Loucy (cell line): ENCODE measurements at regions not wholly inside any gene's neighbourhood (a gene's known extent, or its start where the extent isn't known, plus 50 kb on each side); places are given as distances from the start of the nearest gene placed in this dataset.

Source experiments
- H2AFZ ChIP-seq: fragments of 200-600 bp; sonication (generic); 2 replicates; pipeline ENCODE4 v1.6.0; 2016; ENCODE audit warnings: antibody characterized with exemption, mild to moderate bottlenecking, low read length, moderate library complexity
- H3F3A ChIP-seq: fragments of 200-600 bp; 2 replicates; pipeline ENCODE4 v1.6.0; 2016; ENCODE audit warnings: antibody characterized with exemption, low read depth, mild to moderate bottlenecking
- H3K27me3 ChIP-seq: fragments of 200-600 bp; sonication (generic); 2 replicates; pipeline ENCODE4 v1.6.1; 2014; ENCODE audit warnings: low read length, mild to moderate bottlenecking; ENCODE audit not compliant: insufficient read depth, poor library complexity, severe bottlenecking
- H3K36me3 ChIP-seq: fragments of 200-600 bp; sonication (generic); 2 replicates; pipeline ENCODE4 v1.6.1; 2016; ENCODE audit warnings: low read length; ENCODE audit not compliant: insufficient read depth
- H3K4me1 ChIP-seq: fragments of 200-600 bp; sonication (generic); 2 replicates; pipeline ENCODE4 v1.5.1; 2014; ENCODE audit warnings: low read length, mild to moderate bottlenecking; ENCODE audit not compliant: insufficient read depth, poor library complexity, severe bottlenecking
- H3K4me2 ChIP-seq: fragments of 200-600 bp; sonication (generic); 2 replicates; pipeline ENCODE4 v1.6.0; 2014; ENCODE audit warnings: antibody characterized with exemption, low read length, low read depth, mild to moderate bottlenecking; ENCODE audit not compliant: poor library complexity, severe bottlenecking
- H3K4me3 ChIP-seq: fragments of 200-600 bp; sonication (generic); 2 replicates; pipeline ENCODE4 v1.5.1; 2014; ENCODE audit warnings: low read length, mild to moderate bottlenecking, mixed read lengths; ENCODE audit not compliant: poor library complexity, severe bottlenecking
- H3K79me2 ChIP-seq: fragments of 200-600 bp; sonication (generic); 2 replicates; pipeline ENCODE4 v1.6.1; 2014; ENCODE audit warnings: low read length; ENCODE audit not compliant: insufficient read depth
- H3K9ac ChIP-seq: fragments of 200-600 bp; sonication (generic); 2 replicates; pipeline ENCODE4 v1.6.0; 2014; ENCODE audit warnings: mild to moderate bottlenecking, low read depth, low read length, moderate library complexity; ENCODE audit not compliant: poor library complexity, severe bottlenecking
- H3K9me2 ChIP-seq: fragments of 200-600 bp; sonication (generic); replicated peaks from 2 replicates; pipeline ENCODE4 v1.6.1; 2016; ENCODE audit warnings: low read depth, low read length, mixed read lengths
- H3K9me3 ChIP-seq: fragments of 200-600 bp; sonication (generic); 2 replicates; pipeline ENCODE4 v1.6.1; 2014; ENCODE audit warnings: mild to moderate bottlenecking, antibody characterized with exemption, low read length, low read depth; ENCODE audit not compliant: insufficient read depth
- H4K20me1 ChIP-seq: fragments of 200-600 bp; sonication (generic); 2 replicates; pipeline ENCODE4 v1.6.0; 2014; ENCODE audit warnings: antibody characterized with exemption, low read length, mild to moderate bottlenecking; ENCODE audit not compliant: insufficient read depth, poor library complexity, severe bottlenecking
- EZH2phosphoT487 ChIP-seq: fragments of 200-600 bp; IDR thresholded peaks from 2 replicates; pipeline ENCODE4 v1.6.1; 2018; ENCODE audit warnings: antibody characterized with exemption, mild to moderate bottlenecking, moderate library complexity, borderline replicate concordance
- TF ChIP-seq, protein P1 (sequence below): fragments of 200-600 bp; sonication (generic); conservative IDR thresholded peaks from 2 replicates; pipeline ENCODE4 v1.5.1; 2014; ENCODE audit warnings: mild to moderate bottlenecking, antibody characterized with exemption, low read length

DNA sequence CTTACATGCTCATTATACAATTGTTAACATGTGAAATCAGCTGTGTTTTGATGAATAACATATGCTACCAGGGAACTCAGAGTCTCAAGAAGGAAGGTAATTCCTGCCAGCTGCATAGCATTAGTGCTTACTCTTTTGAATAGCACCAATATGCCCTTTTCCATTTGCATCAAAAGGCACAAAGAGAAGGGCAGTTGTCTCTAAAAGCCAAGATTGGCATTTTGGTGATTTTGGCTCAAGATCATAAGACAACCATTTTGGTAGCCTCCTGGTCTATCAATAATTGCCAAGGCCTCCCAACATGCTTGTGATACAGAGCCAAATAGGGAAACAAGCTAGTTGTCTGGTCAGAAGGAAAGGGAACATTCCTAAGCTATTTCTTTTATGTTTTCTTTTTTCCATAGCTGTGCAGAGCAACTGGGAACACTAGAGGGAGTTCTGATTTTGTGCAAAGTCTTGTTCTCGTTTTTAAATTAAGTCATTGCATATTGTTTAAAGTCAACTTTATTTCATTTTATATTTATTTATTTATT lies 416.7 kb upstream of the CHORDC1 start:
- Histone ChIP-seq H3K4me1 (no peaks in the 10 kb centered on the region), H4K20me1 (no peaks in the 10 kb centered on the region), H3K9me2 (no peaks in the 10 kb centered on the region), H3K4me2 (no peak overlapping the region), H3K27me3 (no peaks in the 10 kb centered on the region), H3K9ac (no peak overlapping the region), H3K9me3 (no peaks in the 10 kb centered on the region), H3K79me2 (no peaks in the 10 kb centered on the region), H3K4me3 (no peak overlapping the region), H3F3A (no peaks in the 10 kb centered on the region), H2AFZ (no peak overlapping the region), H3K36me3 (no peaks in the 10 kb centered on the region)
- TF ChIP-seq, protein P1, sequence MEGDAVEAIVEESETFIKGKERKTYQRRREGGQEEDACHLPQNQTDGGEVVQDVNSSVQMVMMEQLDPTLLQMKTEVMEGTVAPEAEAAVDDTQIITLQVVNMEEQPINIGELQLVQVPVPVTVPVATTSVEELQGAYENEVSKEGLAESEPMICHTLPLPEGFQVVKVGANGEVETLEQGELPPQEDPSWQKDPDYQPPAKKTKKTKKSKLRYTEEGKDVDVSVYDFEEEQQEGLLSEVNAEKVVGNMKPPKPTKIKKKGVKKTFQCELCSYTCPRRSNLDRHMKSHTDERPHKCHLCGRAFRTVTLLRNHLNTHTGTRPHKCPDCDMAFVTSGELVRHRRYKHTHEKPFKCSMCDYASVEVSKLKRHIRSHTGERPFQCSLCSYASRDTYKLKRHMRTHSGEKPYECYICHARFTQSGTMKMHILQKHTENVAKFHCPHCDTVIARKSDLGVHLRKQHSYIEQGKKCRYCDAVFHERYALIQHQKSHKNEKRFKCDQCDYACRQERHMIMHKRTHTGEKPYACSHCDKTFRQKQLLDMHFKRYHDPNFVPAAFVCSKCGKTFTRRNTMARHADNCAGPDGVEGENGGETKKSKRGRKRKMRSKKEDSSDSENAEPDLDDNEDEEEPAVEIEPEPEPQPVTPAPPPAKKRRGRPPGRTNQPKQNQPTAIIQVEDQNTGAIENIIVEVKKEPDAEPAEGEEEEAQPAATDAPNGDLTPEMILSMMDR = no peak; the same call in 1 of the 2 replicates

DNA sequence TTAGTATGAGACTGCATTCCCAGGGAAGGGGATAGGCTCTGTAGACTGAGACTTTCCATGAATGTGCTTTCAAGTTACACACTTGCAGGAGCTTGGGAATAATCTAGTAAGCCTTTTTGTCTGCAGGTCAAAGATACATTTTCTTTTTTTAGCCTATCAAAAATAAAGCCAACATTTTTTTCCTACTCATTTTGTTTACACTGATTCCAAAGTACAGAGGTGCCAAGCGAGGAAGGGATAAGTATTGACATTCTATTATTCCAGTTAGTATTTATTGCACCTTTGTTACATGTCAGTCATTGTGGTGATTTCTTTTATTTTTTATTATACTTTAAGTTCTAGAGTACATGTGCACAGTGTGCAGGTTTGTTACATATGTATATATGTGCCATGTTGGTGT lies 413.0 kb upstream of the CHORDC1 start:
- Histone ChIP-seq H4K20me1 (no peaks in the 10 kb centered on the region), H3K4me2 (no peak overlapping the region), H3K9me2 (no peaks in the 10 kb centered on the region), H3K9ac (no peak overlapping the region), H2AFZ (no peak overlapping the region), H3K27me3 (no peaks in the 10 kb centered on the region), H3K4me3 (no peak overlapping the region), H3F3A (no peaks in the 10 kb centered on the region), H3K4me1 (no peaks in the 10 kb centered on the region), H3K36me3 (no peaks in the 10 kb centered on the region), H3K9me3 (no peaks in the 10 kb centered on the region), H3K79me2 (no peaks in the 10 kb centered on the region)
- TF ChIP-seq, protein P1 = no peak
- no peak for TF ChIP-seq EZH2phosphoT487

DNA sequence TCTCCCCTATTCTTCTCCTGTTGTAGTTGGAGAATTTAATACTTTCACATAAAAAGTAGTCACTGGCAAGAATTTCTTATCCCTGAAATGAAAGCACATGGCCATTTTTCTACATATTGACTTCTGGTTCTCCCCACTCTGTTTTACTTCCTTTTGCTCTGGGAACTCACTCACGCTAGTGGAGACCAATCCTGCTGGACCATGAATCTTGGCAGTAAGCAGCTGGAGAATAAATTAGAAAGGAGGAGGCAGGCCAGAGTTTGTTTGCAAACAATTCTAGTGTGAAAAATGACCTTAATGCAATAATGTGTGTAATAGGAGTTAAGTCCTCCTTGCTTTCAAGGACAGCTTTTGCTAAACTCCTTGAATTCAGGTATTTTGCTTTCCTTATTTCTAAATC lies 412.3 kb upstream of the CHORDC1 start:
- Histone ChIP-seq H4K20me1 (no peaks in the 10 kb centered on the region), H3K4me3 (no peak overlapping the region)
- no peak for TF ChIP-seq EZH2phosphoT487
- TF ChIP-seq, protein P1 = no peak

More for the DNA sequence above, 412.3 kb upstream of the CHORDC1 start:
- H3K9me3 ChIP-seq = no peaks in the 10 kb centered on the region
- no peaks in the 10 kb centered on the region for H3K4me1 ChIP-seq
- no peaks in the 10 kb centered on the region for H3K9me2 ChIP-seq
- H3F3A ChIP-seq = no peaks in the 10 kb centered on the region
- no peaks in the 10 kb centered on the region for H3K79me2 ChIP-seq
- H3K4me2 ChIP-seq = no peak overlapping the region
- H2AFZ ChIP-seq = no peak overlapping the region
- H3K27me3 ChIP-seq = no peaks in the 10 kb centered on the region
- no peak overlapping the region for H3K9ac ChIP-seq
- no peaks in the 10 kb centered on the region for H3K36me3 ChIP-seq
